ENCODE measurements at regions not wholly inside any gene's neighbourhood (a gene's known extent, or its start where the extent isn't known, plus 50 kb on each side); places are given as distances from the start of the nearest gene placed in this dataset.

GRCh38 chrX:7522860-7523259 lies 320.1 kb upstream of the VCX start:
- TF ChIP-seq CTCF (IDR thresholded peaks at IDR 0.05) (no peak), EP300 (IDR thresholded peaks at IDR 0.05; ENCODE audit: low read depth) (no peak), POLR2A (IDR thresholded peaks at IDR 0.05) (no peak), POLR2AphosphoS5 (IDR thresholded peaks at IDR 0.05) (no peak)
